GM19043 (cell line): ENCODE measurements at regions not wholly inside any gene's neighbourhood (a gene's known extent, or its start where the extent isn't known, plus 50 kb on each side); places are given as distances from the start of the nearest gene placed in this dataset.
A peak's percentile ranks its signal among the peaks of the same experiment; 100 is the strongest.

Experiments
- ATAC-seq: cut with Tn5 transposase; IDR thresholded peaks from one replicate; pipeline ENCODE4 v1.9.1; 2021; ENCODE audit warnings: low read depth; ENCODE audit not compliant: unreplicated experiment

GRCh38 chr2:209331291-209331844 is 92.5 kb upstream of the MAP2 start:
- no peak for ATAC-seq

- ATAC-seq = peak; percentile 65
These were observed 89.4 kb upstream of the MAP2 start for GRCh38 chr2:209334188-209335017.

- no peak for ATAC-seq
These were observed 83.3 kb upstream of the MAP2 start for GRCh38 chr2:209340522-209340921.

GRCh38 chr2:209344349-209344748 is 79.5 kb upstream of the MAP2 start:
- no peak for ATAC-seq

GRCh38 chr2:209348433-209348832 is 75.4 kb upstream of the MAP2 start:
- no peak for ATAC-seq

- no peak for ATAC-seq
These were observed 72.2 kb upstream of the MAP2 start for GRCh38 chr2:209351636-209352035.

GRCh38 chr2:209358992-209359391 is 64.9 kb upstream of the MAP2 start:
- no peak for ATAC-seq

- no peak for ATAC-seq
These were observed 56.6 kb upstream of the MAP2 start for GRCh38 chr2:209367075-209367747.

- ATAC-seq = no peak
These were observed 55.4 kb upstream of the MAP2 start for GRCh38 chr2:209368406-209368805.

GRCh38 chr2:209368914-209369313 is 54.9 kb upstream of the MAP2 start:
- no peak for ATAC-seq

- ATAC-seq = no peak
These were observed 54.2 kb upstream of the MAP2 start for GRCh38 chr2:209369656-209370055.

- no peak for ATAC-seq
These were observed 52.4 kb upstream of the MAP2 start for GRCh38 chr2:209371407-209371806.
